BLaER1 treated with 17β-estradiol and CSF1 and Interleukin-3, amounts not matched to agents 10 nM and 100 nM (cell line): ENCODE measurements at regions not wholly inside any gene's neighbourhood (a gene's known extent, or its start where the extent isn't known, plus 50 kb on each side); places are given as distances from the start of the nearest gene placed in this dataset.

ENCODE experiments used
- H3K27ac ChIP-seq, 11 experiments: shearing (Covaris generic); formaldehyde crosslinking; 2 replicates each; pipeline ENCODE4 v1.8.1; 2022
- H3K27me3 ChIP-seq, 11 experiments: shearing (Covaris generic); formaldehyde crosslinking; 2 replicates each; pipeline ENCODE4 v1.8.1; 2022
- H3K36me3 ChIP-seq, 11 experiments: shearing (Covaris generic); formaldehyde crosslinking; 2 replicates each; pipeline ENCODE4 v1.8.1; 2022
- H3K4me1 ChIP-seq, 10 experiments: shearing (Covaris generic); formaldehyde crosslinking; 2 replicates each; pipeline ENCODE4 v1.8.1; 2022
- H3K4me2 ChIP-seq, 11 experiments: shearing (Covaris generic); formaldehyde crosslinking; 2 replicates each; pipeline ENCODE4 v1.8.1; 2022
- H3K4me3 ChIP-seq, 10 experiments: shearing (Covaris generic); formaldehyde crosslinking; 2 replicates each; pipeline ENCODE4 v1.8.1; 2022
- H3K9ac ChIP-seq, 11 experiments: shearing (Covaris generic); formaldehyde crosslinking; 2 replicates each; pipeline ENCODE4 v1.8.1; 2022
- H3K9me3 ChIP-seq, 11 experiments: shearing (Covaris generic); formaldehyde crosslinking; replicated peaks in 1 of 11; 2 replicates each; pipeline ENCODE4 v1.8.1; 2022
- H4K20me1 ChIP-seq, 11 experiments: shearing (Covaris generic); formaldehyde crosslinking; 2 replicates each; pipeline ENCODE4 v1.8.1; 2022
- Cebpa-rat ChIP-seq, 11 experiments: shearing (Covaris generic); IDR thresholded peaks; 2 replicates each; pipeline ENCODE4 v1.8.1; 2022

DNA sequence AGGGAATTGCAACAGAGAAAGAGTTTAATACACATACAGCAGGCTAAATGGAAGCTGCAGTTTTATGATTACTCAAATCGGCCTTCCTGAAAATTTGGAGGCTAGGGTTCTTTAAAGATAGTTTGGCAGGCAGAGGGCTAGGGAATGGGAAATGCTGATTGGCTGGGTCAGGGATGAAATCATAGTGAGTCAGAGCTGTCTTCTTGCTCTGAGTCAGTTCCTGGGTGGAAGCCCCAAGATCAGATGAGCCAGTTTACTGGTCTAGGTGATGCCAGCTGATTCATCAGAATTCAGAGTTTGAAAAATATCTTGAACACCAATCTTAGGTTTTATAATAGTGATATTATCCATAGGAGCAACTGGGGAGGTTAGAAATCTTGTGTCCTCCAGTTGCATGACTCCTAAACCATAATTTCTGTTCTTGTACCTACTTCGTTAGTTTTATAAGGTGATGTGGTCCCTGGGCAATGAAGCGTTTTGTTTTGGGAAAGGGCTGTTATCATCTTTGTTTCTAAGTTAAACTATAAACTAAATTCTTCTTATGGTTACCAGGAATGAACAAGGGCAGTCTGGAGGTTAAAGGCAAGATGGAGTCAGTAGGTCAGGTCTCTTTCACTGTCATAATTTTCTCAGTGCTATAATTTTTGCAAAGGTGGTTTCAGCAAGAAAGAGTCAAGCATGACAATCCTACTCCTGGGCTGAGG, 257.8 kb upstream of the CCDC196 start:
- H3K9me3 ChIP-seq: peaks cover 9 to 25% (median 16%) of the 10 kb centered on the region in 11 experiments; a peak in 19 of 22 replicates
- H3K4me3 ChIP-seq: no peak overlapping the region
- H3K4me2 ChIP-seq: no peak overlapping the region
- no peak overlapping the region for H3K27ac ChIP-seq
- H3K9ac ChIP-seq: no peak overlapping the region
- no peaks in the 10 kb centered on the region for H3K36me3 ChIP-seq
- no peaks in the 10 kb centered on the region for H3K27me3 ChIP-seq
- H4K20me1 ChIP-seq: no peaks in the 10 kb centered on the region
- no peak for TF ChIP-seq Cebpa-rat (IDR thresholded peaks at IDR 0.05)
- peaks cover 21 to 28% (median 24%) of the 10 kb centered on the region in 10 experiments for H3K4me1 ChIP-seq

DNA sequence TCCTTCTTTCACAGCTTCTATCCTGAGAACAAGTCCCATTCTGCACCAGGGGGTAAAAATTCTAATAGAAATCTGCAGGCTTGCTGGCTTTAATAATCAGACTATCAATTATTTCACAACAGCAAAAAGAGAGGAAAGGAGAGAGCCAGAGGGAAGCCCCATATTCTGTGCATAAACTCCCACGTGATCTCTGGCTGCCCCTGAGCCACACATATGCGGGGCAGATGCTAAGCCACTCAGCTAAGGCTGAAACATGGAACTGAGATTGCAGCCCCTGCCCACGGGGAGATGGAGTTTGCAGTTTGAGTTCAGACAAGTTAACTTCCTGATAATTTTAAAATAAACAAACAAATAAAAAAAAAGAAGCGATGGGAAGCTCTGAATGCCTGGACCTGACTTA, 254.4 kb upstream of the CCDC196 start:
- TF ChIP-seq Cebpa-rat (IDR thresholded peaks at IDR 0.05): no peak
- Histone ChIP-seq H3K27ac (peak overlapping the region in 6 of 11 experiments; percentile 20 to 57 (median 40); a peak in 7 of 22 replicates), H3K4me3 (peak overlapping the region in 9 of 10 experiments; percentile 10 to 43 (median 28); a peak in 15 of 20 replicates), H3K27me3 (no peaks in the 10 kb centered on the region), H3K9ac (peak overlapping the region in 3 of 11 experiments; percentile 13 to 30 (median 13); a peak in 2 of 22 replicates), H4K20me1 (no peaks in the 10 kb centered on the region), H3K36me3 (no peaks in the 10 kb centered on the region), H3K9me3 (peaks cover 9 to 24% (median 16%) of the 10 kb centered on the region in 11 experiments; a peak in 19 of 22 replicates), H3K4me2 (peak overlapping the region; percentile 58 to 87 (median 80)), H3K4me1 (peaks cover 21 to 30% (median 25%) of the 10 kb centered on the region in 10 experiments)

DNA sequence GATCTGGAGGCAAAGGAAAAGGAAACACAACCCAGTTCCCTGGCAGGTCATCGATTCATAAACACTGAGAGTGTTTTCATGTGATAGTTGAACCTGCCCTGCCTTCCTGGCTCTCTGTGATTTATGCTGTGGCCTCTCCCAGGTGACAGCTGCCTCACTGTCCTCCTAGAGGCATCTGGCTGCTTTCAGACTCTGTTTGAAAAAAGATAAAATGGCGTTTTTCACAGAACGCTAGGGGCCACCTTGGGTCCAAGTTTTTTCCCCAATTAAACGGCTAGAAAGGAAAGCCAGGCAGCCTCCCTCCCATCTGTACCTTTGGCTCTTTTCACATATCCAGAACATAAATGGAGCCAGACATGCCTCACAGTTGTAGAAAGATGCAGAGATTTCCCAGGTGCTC, 252.6 kb upstream of the CCDC196 start:
- no peaks in the 10 kb centered on the region for H4K20me1 ChIP-seq
- no peaks in the 10 kb centered on the region for H3K36me3 ChIP-seq
- no peak overlapping the region for H3K4me3 ChIP-seq
- H3K27me3 ChIP-seq: no peaks in the 10 kb centered on the region
- no peak overlapping the region for H3K27ac ChIP-seq
- H3K4me2 ChIP-seq: peak overlapping the region in 4 of 11 experiments; percentile 80 to 87 (median 82); a peak in 3 of 22 replicates
- H3K9ac ChIP-seq: no peak overlapping the region
- peaks cover 21 to 30% (median 25%) of the 10 kb centered on the region in 10 experiments for H3K4me1 ChIP-seq
- H3K9me3 ChIP-seq: peaks cover 0 to 14% (median 4%) of the 10 kb centered on the region in 11 experiments; a peak in 10 of 22 replicates
- TF ChIP-seq Cebpa-rat (IDR thresholded peaks at IDR 0.05): no peak

- no peak overlapping the region for H3K4me2 ChIP-seq
- TF ChIP-seq Cebpa-rat (IDR thresholded peaks at IDR 0.05): no peak
- no peaks in the 10 kb centered on the region for H4K20me1 ChIP-seq
- no peak overlapping the region for H3K27ac ChIP-seq
- 0 out of 22 replicates have a peak, but pooled peaks cover 0 to 10% (median 0%) of the 10 kb centered on the region in 11 experiments for H3K9me3 ChIP-seq
- H3K4me1 ChIP-seq: peaks cover 21 to 30% (median 25%) of the 10 kb centered on the region in 10 experiments
- no peaks in the 10 kb centered on the region for H3K27me3 ChIP-seq
- H3K4me3 ChIP-seq: no peak overlapping the region
- H3K9ac ChIP-seq: no peak overlapping the region
- H3K36me3 ChIP-seq: no peaks in the 10 kb centered on the region
These were observed 251.8 kb upstream of the CCDC196 start for GRCh38 chr14:66234411-66234810.

DNA sequence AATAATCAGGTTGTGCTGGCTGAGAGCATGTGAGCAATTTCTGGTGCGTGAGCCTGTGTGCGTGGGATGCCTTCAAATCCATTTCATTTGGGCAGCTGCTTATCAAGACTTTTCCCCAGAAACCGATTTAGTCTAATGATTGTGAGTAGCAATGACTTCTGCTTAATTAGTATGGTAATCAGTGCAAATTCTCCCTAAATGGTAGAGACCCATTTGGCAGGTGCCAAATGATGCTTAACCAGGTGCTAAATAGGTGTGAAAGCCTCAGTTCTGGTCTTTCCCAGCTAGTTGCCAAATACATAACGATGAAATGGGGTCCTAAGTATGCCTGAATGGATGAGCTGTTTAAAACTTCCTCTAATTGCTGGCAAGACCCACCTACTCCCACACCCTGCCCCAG, 248.4 kb upstream of the CCDC196 start:
- no peak for TF ChIP-seq Cebpa-rat (IDR thresholded peaks at IDR 0.05)
- Histone ChIP-seq H3K4me3 (no peak overlapping the region), H3K4me2 (no peak overlapping the region), H3K9me3 (no peaks in the 10 kb centered on the region), H3K27ac (no peak overlapping the region), H3K27me3 (no peaks in the 10 kb centered on the region), H3K4me1 (peaks cover under 1 to 9% (median 7%) of the 10 kb centered on the region in 10 experiments; a peak in 16 of 20 replicates), H3K36me3 (no peaks in the 10 kb centered on the region), H4K20me1 (no peaks in the 10 kb centered on the region), H3K9ac (no peak overlapping the region)

DNA sequence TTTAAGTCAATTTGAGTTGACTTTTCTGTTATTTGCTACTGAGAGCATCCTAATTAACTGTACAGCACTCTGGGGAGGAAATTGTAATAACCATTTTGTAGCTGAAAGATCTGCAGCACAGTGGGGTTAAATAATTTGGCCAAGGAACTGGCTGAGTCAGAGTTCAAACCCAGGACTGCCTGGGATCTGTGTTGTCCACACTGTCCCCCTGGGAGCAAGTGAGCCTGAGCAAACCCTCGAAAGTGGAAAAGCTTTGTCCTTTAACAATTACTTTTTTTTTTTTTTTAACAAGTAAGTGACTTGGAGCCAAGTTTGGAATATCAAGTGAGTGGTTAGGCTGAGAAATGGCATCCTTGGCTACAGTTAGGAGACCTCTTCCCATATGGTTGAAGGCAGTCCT, 247.2 kb upstream of the CCDC196 start:
- H3K9ac ChIP-seq: no peak overlapping the region
- TF ChIP-seq Cebpa-rat (IDR thresholded peaks at IDR 0.05): no peak
- H3K36me3 ChIP-seq: no peaks in the 10 kb centered on the region
- H3K27me3 ChIP-seq: no peaks in the 10 kb centered on the region
- H3K4me3 ChIP-seq: no peak overlapping the region
- no peak overlapping the region for H3K4me2 ChIP-seq
- no peaks in the 10 kb centered on the region for H3K9me3 ChIP-seq
- no peaks in the 10 kb centered on the region for H4K20me1 ChIP-seq
- H3K4me1 ChIP-seq: no peaks in the 10 kb centered on the region
- no peak overlapping the region for H3K27ac ChIP-seq

- no peaks in the 10 kb centered on the region for H3K9me3 ChIP-seq
- no peak overlapping the region for H3K27ac ChIP-seq
- H3K4me3 ChIP-seq: no peak overlapping the region
- H3K36me3 ChIP-seq: no peaks in the 10 kb centered on the region
- no peak overlapping the region for H3K9ac ChIP-seq
- no peaks in the 10 kb centered on the region for H3K4me1 ChIP-seq
- H3K4me2 ChIP-seq: no peak overlapping the region
- no peak for TF ChIP-seq Cebpa-rat (IDR thresholded peaks at IDR 0.05)
- H4K20me1 ChIP-seq: no peaks in the 10 kb centered on the region
- no peaks in the 10 kb centered on the region for H3K27me3 ChIP-seq
These were observed 246.6 kb upstream of the CCDC196 start for GRCh38 chr14:66239589-66239988.

- Histone ChIP-seq H3K4me2 (no peak overlapping the region), H3K9me3 (no peaks in the 10 kb centered on the region), H3K9ac (no peak overlapping the region), H3K27ac (no peak overlapping the region), H3K27me3 (no peaks in the 10 kb centered on the region), H3K4me3 (no peak overlapping the region), H3K36me3 (no peaks in the 10 kb centered on the region), H4K20me1 (no peaks in the 10 kb centered on the region), H3K4me1 (no peaks in the 10 kb centered on the region)
- no peak for TF ChIP-seq Cebpa-rat (IDR thresholded peaks at IDR 0.05)
These were observed 246.1 kb upstream of the CCDC196 start for GRCh38 chr14:66240105-66240504.

DNA sequence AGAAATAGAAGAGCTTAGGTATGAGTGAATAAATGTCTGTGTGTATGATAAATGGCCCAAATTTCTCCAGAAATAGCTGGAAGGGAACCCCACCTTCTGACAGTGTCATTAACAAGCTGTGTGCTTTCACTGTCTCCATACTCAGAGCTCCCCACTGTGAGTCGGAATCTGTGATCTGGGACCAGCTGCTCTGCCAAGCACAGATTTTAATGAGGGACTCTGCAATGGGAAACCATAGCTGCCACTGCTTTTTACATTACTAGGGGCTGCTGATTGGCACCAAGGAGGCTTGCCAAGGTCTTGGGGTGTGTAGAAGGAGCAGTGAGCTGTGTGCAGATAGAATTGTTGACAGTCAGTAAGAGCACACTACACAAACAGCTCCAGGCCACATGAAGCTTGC, 244.2 kb upstream of the CCDC196 start:
- H3K4me3 ChIP-seq: no peak overlapping the region

DNA sequence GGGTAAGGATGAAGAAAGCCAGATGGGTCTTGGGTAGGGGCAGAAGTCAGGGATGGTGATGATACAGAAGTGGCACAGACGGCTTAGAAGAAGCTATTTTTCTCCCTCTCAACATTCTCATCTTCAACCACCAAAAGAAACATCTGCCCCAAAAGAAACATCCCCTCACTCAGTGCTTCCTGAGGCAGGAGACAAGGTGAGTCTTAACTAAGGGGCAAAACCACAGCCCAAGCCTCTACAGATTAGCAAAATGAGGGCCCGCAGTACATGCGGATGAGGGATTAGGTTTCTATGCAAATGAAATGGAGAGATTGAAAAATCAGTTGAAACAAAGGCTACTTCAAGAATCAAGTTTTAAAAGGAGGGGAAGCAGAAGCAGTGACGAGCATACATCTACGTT, 241.3 kb upstream of the CCDC196 start:
- no peaks in the 10 kb centered on the region for H4K20me1 ChIP-seq
- no peaks in the 10 kb centered on the region for H3K27me3 ChIP-seq
- TF ChIP-seq Cebpa-rat (IDR thresholded peaks at IDR 0.05): no peak
- H3K27ac ChIP-seq: no peak overlapping the region
- no peak overlapping the region for H3K4me2 ChIP-seq
- no peak overlapping the region for H3K4me3 ChIP-seq
- H3K9me3 ChIP-seq: no peaks in the 10 kb centered on the region
- H3K4me1 ChIP-seq: no peaks in the 10 kb centered on the region
- no peak overlapping the region for H3K9ac ChIP-seq
- H3K36me3 ChIP-seq: no peaks in the 10 kb centered on the region

More for the DNA sequence above, 244.2 kb upstream of the CCDC196 start:
- Histone ChIP-seq H3K36me3 (no peaks in the 10 kb centered on the region), H3K27me3 (no peaks in the 10 kb centered on the region), H4K20me1 (no peaks in the 10 kb centered on the region), H3K9ac (no peak overlapping the region), H3K4me1 (no peaks in the 10 kb centered on the region), H3K9me3 (no peaks in the 10 kb centered on the region), H3K4me2 (no peak overlapping the region), H3K27ac (no peak overlapping the region)
- no peak for TF ChIP-seq Cebpa-rat (IDR thresholded peaks at IDR 0.05)
